ENCODE measurements at regions not wholly inside any gene's neighbourhood (a gene's known extent, or its start where the extent isn't known, plus 50 kb on each side); places are given as distances from the start of the nearest gene placed in this dataset.

DNA sequence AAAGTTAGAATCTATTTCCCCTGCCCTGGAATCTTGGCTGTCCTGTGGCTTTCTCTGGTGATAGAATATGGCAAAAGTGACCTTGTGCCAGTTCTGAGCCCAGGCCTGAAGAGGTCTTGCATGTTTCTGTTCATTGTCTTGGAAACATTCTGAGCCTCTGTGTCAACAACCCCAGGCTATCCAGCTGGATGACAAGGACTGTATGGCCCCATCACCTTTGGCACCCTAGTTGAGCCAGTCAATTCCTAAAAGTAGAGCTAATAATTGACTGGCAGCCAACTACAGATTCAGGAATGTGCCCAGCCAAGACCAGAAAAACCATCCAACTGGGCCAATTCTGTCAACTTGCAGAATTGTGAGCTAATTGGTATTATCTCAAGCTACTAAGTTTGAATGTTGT is 514.1 kb upstream of the LARGE1 start:
- no peak for DNase-seq (ENCODE audit: low spot score)

DNA sequence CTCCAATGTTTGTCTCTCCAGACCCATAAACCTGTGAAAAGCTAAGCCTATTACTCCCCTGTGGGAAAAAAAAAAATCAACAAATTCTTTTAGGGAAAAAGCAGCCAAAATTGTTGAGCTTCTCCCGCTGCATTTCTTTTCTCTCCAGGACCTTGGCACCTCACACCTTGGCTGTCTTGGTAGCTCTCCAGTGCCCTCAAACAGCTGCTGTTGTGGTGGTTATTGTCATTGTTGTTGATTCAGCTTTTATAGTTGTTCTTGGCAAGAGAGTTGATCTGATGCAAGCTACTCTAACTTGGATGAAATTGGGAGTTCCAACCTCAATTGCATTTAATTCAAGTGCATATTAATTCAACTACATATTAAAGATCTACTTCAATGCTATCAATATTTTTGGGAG is 516.9 kb upstream of the LARGE1 start:
- DNase-seq (ENCODE audit: low spot score), result no peak

DNA sequence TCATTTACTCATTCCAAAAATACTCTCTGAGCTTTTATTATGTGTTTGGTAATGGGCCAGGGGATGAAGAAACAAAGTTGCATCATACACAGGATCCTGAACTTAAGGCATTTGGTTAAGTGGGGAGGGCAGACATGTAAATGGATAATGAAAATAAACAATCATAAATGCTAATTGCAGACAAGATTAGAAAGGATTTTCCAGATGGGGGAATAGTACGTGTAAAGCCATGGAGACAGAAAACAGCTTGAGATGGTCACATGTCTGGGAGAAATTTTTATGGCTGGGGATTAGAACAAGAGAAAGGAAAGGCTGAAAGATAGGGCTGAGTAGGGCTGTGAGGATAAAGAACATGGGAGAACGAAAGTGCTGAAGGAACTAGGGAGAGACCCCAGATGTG is 534.3 kb upstream of the LARGE1 start:
- DNase-seq (ENCODE audit: low spot score), result no peak

DNA sequence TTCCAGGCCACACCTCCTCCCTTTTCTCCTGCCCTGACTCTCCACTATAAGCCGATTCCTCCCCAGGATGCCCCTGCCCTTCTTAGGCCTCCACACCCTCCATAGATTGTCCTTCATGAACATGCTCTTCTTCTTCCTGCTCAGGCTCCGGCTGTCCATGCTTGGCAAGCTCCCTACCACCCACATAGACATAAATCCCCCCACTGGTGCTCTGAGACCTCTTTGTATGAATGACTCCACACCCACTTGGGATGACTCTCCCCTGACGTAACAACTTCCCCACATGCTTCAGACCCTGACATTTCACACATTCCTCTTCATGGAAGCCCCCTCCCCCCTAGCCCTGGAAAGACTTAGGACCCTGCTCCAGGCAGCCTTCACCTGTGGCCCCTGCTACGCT is 542.5 kb upstream of the LARGE1 start:
- DNase-seq (ENCODE audit: low spot score), result no peak

DNA sequence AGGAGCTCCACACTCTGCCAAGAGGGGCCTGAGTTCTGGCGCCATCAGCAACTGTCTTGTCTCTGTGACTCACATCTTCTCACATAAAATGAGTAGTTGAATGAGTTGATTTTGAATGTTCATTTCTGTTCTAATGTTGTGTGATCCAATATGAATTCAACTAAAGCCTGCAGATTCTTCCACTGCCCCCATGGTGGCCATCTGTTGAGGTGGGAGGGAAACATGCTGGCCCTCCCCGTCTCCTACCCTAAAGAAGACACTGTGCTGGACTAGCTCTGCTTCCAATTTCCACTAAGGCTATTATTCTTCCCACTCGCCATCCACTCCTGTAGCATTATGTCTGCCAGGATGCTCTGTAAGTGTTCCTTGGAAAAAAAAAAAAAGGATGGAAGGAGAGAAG is 555.6 kb upstream of the LARGE1 start:
- no peak for DNase-seq (ENCODE audit: low spot score)

DNA sequence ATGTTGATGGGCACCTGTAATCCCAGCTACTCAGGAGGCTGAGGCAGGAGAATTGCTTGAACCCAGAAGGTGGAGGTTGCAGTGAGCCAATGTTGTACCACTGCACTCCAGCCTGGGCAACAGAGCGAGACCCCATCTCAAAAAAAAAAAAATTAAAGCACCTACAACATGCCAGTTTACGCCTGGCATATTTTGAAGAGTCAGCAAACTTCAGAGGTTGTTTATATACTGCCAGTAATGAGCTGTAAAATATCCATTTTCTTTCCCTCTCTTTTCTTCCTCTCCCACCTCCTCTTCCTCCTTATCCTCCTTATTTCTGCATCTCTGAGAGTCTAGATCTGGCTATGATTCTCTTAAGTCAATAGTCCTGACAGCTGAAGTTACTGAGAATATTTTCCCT is 556.5 kb upstream of the LARGE1 start:
- DNase-seq (ENCODE audit: low spot score), result no peak

DNA sequence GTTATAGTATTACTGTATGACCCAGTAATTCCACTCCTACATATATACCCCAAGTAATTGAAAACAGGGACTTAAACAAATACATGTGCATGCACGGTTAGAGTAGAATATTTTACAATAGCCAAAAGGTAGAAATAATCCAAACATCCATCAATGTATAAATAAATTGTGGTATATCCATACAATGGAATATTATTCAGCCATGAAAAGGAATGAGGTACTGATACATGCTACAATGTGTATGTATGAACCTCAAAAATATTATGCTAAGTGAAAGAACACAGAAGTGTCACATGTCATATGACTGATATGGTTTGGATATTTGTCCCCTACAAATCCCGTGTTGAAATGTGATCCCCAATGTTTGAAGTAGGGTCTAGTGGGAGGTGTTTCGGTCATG is 560.8 kb upstream of the LARGE1 start:
- no peak for DNase-seq (ENCODE audit: low spot score)

DNA sequence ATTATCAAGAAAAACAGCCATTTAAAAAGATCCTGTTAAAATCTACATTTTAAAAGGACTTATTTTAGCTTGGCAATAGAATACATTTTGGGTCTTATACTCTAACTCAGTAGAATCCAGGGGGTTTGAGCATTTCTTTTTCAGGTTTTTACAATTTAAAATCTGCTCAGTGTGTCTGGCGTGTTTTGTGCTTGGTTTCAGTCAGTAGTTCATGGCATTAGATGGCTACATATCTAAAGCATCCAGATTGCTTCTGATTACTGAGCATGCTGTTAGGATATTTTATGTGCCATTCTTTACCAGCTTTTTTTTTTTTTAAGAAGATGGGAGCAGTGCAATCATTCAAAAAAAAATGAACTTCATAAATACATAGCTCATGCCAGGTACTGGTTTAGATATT is 566.1 kb upstream of the LARGE1 start:
- DNase-seq (ENCODE audit: low spot score), result no peak

DNA sequence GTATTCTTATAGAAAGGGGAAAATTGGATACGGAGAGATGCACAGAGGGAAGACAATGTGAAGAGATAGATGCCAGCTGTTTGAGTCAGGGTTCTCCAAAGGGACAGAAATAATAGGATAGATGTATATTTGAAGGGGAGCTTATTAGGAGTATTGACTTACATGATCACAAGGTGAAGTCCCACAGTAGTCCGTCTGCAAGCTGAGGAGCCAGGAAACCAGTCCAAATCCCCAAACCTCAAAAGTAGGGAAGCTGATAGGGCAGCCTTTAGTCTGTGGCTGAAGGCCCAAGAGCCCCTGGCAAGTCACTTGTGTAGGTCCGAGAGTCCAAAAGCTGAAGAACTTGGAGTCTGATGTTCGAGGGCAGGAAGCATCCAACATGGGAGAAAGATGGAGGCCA is 569.6 kb upstream of the LARGE1 start:
- no peak for DNase-seq (ENCODE audit: low spot score)

DNA sequence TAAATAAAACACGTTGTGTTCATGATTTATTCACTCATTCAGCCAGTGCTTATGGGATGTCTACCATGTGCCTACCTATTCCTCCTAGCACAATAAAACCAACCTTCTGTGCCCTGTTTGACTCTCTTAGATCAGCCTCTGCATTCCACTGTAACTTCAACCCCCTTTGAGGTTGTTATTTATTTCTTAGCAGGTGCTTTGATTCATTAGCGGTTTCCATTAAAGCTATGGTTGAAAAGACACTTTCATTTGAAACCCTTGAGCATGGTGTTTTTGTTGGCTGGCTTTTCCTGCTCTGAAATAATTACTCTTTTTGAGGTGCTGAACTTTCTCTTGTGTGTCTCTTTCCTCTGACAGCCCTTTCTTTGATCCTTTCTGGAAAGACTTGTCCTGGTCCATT is 570.6 kb upstream of the LARGE1 start:
- no peak for DNase-seq (ENCODE audit: low spot score)

DNA sequence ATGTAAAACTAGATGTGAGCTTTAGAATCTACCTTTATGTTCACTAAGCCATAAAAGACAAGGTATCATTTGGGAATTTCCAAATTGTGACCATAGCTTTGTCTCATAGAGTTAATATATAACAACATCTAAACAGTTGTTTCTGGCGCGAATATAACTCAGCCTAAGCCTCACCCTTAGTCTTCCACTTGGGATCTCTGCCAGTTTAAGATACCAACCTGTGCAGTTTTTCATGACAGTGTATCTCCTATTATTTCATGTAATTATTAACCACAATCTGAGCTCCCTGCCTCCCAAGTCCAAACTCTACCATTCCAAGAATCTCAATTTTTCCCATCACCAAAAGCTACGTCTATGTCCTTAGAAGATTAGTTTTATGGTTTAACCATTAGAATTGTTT is 572.5 kb upstream of the ISX start:
- DNase-seq (ENCODE audit: low spot score), result no peak

DNA sequence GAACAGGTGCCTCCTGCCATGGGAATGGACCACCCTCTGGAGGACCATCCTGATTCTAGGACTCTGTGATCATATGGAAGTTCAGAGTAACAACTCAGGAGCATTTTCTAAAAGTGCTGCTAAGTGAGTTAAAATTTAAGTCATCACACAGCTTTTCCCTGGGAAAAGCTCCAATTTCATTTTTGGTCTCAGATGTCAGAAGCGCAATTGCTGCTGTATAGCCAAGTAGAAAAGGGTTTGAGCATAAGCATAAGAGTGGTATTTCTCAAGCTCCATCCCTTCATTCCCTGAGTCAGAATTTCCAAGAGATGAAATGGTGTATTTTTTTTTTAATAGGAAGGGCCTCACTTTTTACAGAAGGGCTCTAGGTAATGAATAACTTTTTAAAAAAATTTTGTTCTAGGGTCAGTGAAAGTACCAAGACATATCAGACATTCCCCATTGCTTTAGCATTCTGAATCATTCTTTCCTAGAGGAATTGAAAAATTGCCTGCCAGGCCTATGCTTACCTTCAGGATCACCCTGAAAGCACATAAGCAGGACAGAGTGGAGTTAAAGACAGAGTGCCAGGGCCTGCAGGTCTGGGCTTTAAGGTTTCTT is 564.5 kb upstream of the ISX start:
- no peak for DNase-seq (ENCODE audit: low spot score)

DNA sequence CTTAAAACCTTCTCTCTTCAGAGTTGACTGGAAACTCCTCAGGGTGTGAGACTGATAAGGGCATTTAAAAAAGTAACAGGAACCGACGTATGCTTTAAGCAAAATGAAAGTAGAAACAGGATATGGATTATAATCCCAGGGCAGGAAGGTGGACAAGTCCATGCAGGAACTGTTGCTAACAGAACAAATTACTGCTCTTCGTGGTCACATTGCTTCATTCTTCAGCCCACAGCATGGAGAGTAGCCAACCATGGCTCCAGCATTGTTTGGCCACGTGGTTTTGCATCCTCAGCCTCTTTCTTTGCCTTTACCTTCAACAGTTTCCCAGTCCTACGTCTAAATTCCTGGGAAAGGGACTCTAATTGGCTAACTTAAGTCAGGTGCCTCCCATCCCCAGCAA is 563.1 kb upstream of the ISX start:
- no peak for DNase-seq (ENCODE audit: low spot score)

DNA sequence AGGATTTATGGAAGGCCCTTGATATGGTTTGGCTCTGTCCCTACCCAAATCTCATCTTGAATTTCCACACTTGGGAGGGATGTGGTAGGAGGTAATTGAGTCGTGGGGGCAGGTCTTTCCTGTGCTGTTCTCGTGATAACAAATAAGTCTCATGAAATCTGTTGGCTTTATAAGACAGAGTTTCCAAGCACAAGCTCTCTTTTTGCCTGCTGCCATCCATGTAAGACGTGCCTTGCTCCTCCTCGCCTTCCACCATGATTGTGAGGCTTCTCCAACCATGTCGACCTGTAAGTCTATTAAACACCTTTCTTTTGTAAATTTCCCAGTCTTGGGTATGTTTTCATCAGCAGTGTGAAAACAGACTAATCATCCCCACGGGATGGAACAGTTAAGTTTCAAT is 557.2 kb upstream of the ISX start:
- no peak for DNase-seq (ENCODE audit: low spot score)

DNA sequence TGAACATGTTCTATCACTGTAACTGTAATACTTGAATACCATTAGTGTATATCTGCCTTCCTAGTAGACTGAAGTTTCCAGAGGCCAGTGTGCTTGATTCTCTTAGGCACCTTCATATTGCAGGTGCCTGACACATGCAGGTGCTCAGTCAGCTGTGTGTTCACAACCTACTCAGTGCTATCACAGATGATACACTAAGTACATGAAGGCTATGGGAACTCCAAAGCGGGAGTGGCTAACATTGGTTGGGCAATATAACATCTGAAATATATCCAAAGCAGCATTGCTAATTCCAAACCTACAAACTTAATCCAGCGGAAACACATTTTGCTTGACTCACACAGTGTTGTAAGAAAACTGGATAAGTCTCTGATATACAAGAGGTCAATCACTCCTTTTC is 539.3 kb upstream of the ISX start:
- DNase-seq (ENCODE audit: low spot score), result no peak

DNA sequence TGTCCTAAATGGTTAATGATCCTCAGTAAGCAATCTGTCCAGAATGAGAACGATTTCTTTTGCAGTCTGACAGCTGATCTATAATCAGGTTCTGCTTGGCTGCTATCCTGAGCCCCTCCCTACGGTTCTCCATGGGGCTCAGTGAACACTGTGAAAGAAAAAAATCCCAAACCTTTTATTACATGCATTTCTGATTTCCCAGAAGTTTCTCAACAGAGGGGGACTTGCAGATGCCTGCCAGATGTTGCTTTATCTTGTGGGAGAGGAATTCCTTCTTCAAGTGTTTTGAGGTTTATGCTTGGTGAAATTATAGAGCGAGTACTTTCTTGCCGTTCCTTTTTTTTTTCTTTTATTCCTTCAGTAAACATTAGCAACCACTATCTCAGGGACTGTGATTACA is 531.9 kb upstream of the ISX start:
- DNase-seq (ENCODE audit: low spot score), result no peak

DNA sequence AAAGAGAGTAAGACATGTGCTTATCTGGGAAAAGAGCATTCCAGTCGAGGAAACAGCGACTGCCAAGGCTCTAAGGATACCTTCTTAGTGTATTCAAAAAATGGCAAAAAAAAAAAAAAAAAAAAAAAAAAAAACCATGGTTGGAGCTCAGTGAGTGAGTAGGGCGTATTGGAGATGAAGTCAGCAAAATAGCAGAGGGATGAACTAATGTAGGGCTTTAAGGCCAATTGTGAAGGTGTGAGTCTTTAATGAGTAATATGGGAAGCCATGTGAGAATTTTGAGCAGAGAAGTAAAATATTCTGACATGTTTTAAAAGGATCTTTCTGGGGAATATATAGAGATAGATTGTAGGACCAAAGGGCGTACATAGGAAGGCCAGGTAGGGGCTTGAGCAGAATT is 498.6 kb upstream of the ISX start:
- DNase-seq (ENCODE audit: low spot score), result no peak

DNA sequence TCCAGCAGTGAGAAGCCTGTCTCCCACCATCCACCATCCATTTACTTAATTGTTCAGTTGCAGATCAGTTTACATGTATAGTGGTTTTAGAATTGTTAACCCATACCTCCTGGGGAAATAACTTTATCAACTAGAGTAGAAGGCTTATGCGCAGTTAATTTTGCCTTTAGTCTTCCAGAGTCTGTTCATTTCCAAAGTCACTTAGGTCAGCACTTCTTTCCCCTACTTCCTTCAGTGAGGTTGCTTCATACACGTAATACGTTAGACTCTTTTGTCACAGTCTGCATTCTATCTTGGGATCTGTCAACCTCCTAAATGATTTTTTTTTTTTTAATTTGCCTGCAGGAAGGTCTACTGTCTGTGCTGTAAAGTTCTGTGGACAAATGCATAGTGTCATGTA is 495.6 kb upstream of the ISX start:
- no peak for DNase-seq (ENCODE audit: low spot score)

DNA sequence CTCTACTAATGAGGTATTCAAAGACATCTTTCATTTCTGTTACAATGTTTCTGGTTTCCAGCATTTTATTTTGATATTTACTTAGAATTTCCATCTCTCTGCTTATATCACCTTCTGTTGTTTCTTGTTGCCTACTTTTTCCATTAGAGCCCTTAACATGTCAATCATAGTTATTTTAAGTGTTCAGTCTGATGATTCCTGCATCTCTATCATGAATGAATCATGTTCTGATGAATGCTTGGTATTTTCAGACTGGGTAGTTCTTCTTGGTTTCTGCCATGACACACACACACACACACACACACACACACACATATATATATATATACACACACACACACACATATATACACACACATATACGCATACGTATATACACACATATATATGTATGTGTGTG is 486.4 kb upstream of the ISX start:
- no peak for DNase-seq (ENCODE audit: low spot score)

DNA sequence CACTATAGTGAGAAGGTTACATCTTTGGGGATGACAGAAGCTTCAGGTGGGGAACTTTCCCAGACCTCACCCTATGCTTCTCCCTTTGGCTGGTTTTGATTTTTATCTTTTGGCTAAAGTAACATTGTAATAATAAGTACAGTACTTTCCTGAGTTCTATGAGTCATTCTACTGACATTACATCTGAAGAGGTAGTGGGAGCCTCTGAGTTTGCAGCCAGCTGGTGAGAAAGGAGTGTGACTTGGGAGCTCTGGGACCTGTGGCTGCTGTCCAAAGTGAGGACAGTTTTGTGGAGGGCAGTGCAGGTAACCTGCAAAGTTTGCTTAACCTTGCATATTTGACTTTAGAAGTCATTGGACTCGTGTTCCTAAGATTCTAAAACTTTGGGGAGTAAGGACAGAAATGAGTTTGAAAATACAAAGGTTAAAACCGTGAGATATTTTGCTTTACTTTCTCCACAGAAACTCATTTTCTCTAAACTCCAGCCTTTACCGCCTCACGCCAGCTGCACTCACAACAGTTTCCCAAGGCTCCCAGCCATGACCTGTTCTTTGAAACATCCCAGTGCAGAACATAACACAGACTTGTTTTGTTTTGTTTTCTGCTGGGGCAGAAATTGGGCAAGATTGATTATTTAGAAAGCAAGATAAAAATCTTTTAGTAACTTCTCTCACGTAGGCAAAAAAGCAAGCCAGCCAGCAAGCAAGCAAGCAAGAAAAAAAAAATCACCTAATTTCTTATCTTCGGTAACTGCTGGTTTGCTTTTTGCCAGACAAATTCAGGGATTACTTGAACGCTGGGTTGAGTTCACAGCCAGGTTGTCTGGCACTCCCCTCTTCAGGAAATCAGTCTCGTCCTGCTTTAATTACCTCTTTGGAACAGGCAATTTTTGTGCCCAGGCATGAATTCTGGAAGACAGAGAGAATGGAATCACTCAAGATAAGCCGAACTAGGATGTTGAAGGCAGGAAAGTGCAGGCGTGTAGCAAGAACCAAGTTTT is 478.3 kb upstream of the ISX start:
- no peak for DNase-seq (ENCODE audit: low spot score)

DNA sequence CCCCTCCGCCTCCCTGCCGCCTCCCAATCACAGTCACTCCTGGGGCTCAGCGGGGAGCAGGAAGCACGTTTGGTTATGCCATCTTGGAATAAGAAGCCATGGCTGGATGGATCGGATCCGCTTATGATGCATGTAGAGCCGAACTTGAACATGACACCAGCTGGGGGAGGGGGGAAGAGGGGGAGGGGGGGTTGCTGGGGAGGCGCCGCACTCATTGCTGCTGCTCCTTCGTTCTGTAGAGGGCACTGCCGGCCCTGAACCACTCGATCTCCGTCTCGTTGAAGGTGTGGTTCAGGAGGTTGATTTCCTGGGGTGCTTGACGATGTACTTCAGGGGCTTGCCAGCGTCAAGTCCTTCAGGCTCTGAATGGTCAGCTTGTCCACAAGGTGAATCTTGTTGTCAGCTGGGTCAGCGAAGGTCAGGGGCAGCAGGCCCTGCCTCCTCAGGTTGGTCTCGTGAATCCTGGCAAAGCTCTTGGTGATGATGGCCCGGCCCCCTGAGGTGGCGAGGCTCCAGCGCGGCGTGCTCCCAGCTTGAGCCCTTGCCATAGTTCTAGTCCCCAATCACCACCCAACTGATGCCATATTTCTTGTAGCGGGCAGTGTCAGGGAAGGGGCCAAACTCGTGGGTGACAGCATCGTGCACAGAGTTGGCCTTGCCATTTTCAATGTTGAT is 476.9 kb upstream of the ISX start:
- no peak for DNase-seq (ENCODE audit: low spot score)

DNA sequence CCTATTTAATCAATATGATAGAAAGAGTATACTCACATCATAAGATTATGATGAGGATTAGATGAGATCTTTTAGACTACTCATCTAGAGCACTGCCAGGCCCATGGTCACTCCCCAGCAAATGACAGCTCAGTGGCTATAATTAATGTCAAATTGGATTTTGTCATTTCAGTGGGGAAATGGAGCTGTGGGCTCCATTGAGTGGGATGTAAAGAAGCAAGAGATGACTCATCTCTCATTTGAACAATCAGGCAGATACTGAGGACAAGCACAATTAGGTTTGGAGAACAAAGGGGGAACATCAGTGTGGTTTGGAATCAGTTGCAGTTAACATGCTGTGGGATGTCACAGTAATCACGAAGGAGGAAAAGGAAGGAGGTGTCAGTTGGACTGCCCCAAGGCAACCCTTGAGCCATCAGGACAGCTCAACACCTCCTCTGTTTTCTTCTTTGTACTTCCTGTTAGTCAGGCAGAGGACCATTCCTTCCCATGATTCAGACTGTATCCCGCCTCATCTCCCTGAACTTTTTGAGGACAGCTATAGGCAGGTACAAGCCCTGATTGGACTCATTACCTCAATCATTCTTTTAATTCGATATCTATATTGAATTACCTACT is 473.7 kb upstream of the ISX start:
- no peak for DNase-seq (ENCODE audit: low spot score)

DNA sequence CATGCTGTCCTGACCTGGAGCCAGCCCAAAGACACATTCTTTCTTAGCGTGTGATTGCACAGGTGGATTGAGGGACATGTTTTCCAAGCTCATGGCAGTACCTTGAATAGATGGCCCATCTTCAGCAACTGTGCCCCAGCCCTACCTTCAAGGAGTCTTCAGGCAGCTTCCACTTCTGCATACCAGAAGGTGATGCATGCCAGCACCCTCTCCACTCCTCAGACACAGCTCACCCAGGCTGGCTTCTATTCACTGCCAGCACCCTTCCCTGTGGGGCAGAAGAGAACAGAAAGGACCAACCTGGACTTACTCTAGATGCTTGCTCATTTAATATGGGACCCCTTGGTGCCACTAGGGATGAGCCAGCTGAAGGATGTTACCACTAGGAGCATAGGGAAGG is 466.4 kb upstream of the ISX start:
- DNase-seq (ENCODE audit: low spot score), result no peak

All from pons (tissue), 1 donor.